ENCODE measurements at regions not wholly inside any gene's neighbourhood (a gene's known extent, or its start where the extent isn't known, plus 50 kb on each side); places are given as distances from the start of the nearest gene placed in this dataset.
"Not testable (repeated sequence)": the region's sequence is repeated elsewhere in the genome, so short reads cannot be mapped to it uniquely, and the experiment has no call there.

GRCh38 chr7:116342125-116342524 is 131.8 kb downstream of the TES start:
- no peak for DNase-seq

- DNase-seq, result no peak
These were observed 137.0 kb downstream of the TES start for GRCh38 chr7:116347151-116347832.

- DNase-seq, result no peak
These were observed 138.0 kb downstream of the TES start for GRCh38 chr7:116348346-116348745.

GRCh38 chr7:116351966-116352365 is 141.6 kb downstream of the TES start:
- DNase-seq, result no peak

GRCh38 chr7:116353647-116354046 is 143.3 kb downstream of the TES start:
- no peak for DNase-seq

GRCh38 chr7:116354171-116354545 is 143.8 kb downstream of the TES start:
- no peak for DNase-seq

GRCh38 chr7:116354546-116355423 is 144.4 kb downstream of the TES start:
- DNase-seq, result no peak

- no peak for DNase-seq
These were observed 144.1 kb upstream of the CAV2 start for GRCh38 chr7:116355424-116355765.

- no peak for DNase-seq
These were observed 143.1 kb upstream of the CAV2 start for GRCh38 chr7:116356333-116356965.

- DNase-seq, result no peak
These were observed 142.6 kb upstream of the CAV2 start for GRCh38 chr7:116356979-116357378.

- no peak for DNase-seq
These were observed 141.5 kb upstream of the CAV2 start for GRCh38 chr7:116357781-116358670.

GRCh38 chr7:116361767-116362166 is 137.8 kb upstream of the CAV2 start:
- DNase-seq, result no peak

- no peak for DNase-seq
These were observed 135.7 kb upstream of the CAV2 start for GRCh38 chr7:116363637-116364432.

GRCh38 chr7:116364469-116364868 is 135.1 kb upstream of the CAV2 start:
- no peak for DNase-seq

GRCh38 chr7:116365797-116366196 is 133.7 kb upstream of the CAV2 start:
- DNase-seq, result no peak

GRCh38 chr7:116367171-116367813 is 132.2 kb upstream of the CAV2 start:
- no peak for DNase-seq

GRCh38 chr7:116368965-116369364 is 130.6 kb upstream of the CAV2 start:
- no peak for DNase-seq

- not testable (repeated sequence) for DNase-seq
These were observed 128.0 kb upstream of the CAV2 start for GRCh38 chr7:116371536-116371935.

- not testable (repeated sequence) for DNase-seq
These were observed 126.3 kb upstream of the CAV2 start for GRCh38 chr7:116373229-116373628.

GRCh38 chr7:116377721-116378120 is 121.8 kb upstream of the CAV2 start:
- no peak for DNase-seq

- DNase-seq, result no peak
These were observed 119.5 kb upstream of the CAV2 start for GRCh38 chr7:116380025-116380424.

GRCh38 chr7:116382375-116382774 is 117.2 kb upstream of the CAV2 start:
- DNase-seq, result no peak
